PC-3 (cell line): ENCODE measurements at regions not wholly inside any gene's neighbourhood (a gene's known extent, or its start where the extent isn't known, plus 50 kb on each side); places are given as distances from the start of the nearest gene placed in this dataset.

ENCODE experiments used
- EZH2 ChIP-seq: fragments of 300-600 bp; sonication (generic); IDR thresholded peaks from one replicate; pipeline ENCODE4 v1.6.1; 2017; ENCODE audit warnings: antibody characterized with exemption, mild to moderate bottlenecking, low read length; ENCODE audit not compliant: unreplicated experiment
- TF ChIP-seq, protein P1 (sequence below): fragments of 300-600 bp; sonication (generic); conservative IDR thresholded peaks from 2 replicates; pipeline ENCODE4 v1.5.1; 2017; ENCODE audit warnings: antibody characterized with exemption, low read depth, mild to moderate bottlenecking, low read length

DNA sequence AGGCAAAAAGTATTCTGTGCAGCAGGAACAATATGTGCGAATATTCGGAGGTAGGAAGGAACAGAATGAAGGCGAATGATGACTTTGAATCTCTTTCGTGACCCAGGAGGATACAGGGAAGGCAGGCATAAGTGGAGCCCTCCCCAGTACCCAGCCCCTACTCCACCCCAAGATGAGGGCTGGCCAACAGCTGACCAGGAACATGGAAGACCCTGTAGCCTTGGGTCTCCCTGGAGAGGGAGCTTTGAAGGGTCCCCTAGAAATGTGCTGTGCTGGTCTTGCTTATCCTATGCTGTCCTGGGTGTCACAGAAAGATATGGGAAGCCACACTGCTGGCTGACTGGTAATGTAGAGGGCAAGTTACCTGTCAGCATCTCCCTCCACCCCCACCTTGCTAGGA is 113.7 kb upstream of the NCAM1 start:
- TF ChIP-seq EZH2: no peak
- TF ChIP-seq, protein P1, sequence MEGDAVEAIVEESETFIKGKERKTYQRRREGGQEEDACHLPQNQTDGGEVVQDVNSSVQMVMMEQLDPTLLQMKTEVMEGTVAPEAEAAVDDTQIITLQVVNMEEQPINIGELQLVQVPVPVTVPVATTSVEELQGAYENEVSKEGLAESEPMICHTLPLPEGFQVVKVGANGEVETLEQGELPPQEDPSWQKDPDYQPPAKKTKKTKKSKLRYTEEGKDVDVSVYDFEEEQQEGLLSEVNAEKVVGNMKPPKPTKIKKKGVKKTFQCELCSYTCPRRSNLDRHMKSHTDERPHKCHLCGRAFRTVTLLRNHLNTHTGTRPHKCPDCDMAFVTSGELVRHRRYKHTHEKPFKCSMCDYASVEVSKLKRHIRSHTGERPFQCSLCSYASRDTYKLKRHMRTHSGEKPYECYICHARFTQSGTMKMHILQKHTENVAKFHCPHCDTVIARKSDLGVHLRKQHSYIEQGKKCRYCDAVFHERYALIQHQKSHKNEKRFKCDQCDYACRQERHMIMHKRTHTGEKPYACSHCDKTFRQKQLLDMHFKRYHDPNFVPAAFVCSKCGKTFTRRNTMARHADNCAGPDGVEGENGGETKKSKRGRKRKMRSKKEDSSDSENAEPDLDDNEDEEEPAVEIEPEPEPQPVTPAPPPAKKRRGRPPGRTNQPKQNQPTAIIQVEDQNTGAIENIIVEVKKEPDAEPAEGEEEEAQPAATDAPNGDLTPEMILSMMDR: no peak
